DOHH2 (cell line): ENCODE measurements at regions not wholly inside any gene's neighbourhood (a gene's known extent, or its start where the extent isn't known, plus 50 kb on each side); places are given as distances from the start of the nearest gene placed in this dataset.

ENCODE experiments used
- CTCF ChIP-seq: fragments of 200-600 bp; sonication (generic); IDR thresholded peaks from one replicate; pipeline ENCODE4 v1.5.1; 2014; ENCODE audit warnings: antibody characterized with exemption, mild to moderate bottlenecking, low read depth, low read length; ENCODE audit not compliant: poor library complexity, severe bottlenecking
- EZH2phosphoT487 ChIP-seq: fragments of 200-600 bp; sonication (generic); IDR thresholded peaks from 2 replicates; pipeline ENCODE4 v1.6.1; 2017; ENCODE audit warnings: borderline replicate concordance, mild to moderate bottlenecking, antibody characterized with exemption, low read length, moderate library complexity, mixed read lengths

GRCh38 chr18:25873833-25874232 is 216.6 kb downstream of the SS18 start:
- TF ChIP-seq CTCF (no peak), EZH2phosphoT487 (no peak)
